IMR-90 (cell line): ENCODE measurements at regions not wholly inside any gene's neighbourhood (a gene's known extent, or its start where the extent isn't known, plus 50 kb on each side); places are given as distances from the start of the nearest gene placed in this dataset.

Source experiments
- ATAC-seq: fragments of 200-7000 bp; cut with Tn5 transposase; 2 replicates; pipeline ENCODE4 v1.9.1; 2020; ENCODE audit warnings: low read depth, mild to moderate bottlenecking, moderate library complexity
- BruUV-seq: library from RNA; stranded (reverse); fragments of 400-500 nt; replicated peaks from 2 replicates; lab custom pipeline; 2021; lab: Mats Ljungman, UMichigan
- CTCF ChIA-PET: fragments of 300-600 bp; formaldehyde crosslinking; extraction: SDS; loops from one replicate; lab custom pipeline; 2021; ENCODE audit warnings: antibody characterized with exemption; lab: Yijun Ruan, JAX
- POLR2A ChIA-PET: fragments of 300-600 bp; sonication (Branson Sonifier 250); formaldehyde crosslinking; loops from one replicate; lab custom pipeline; 2022; ENCODE audit warnings: antibody characterized with exemption; ENCODE audit not compliant: unreplicated experiment; lab: Charles Lee
- DNase-seq: peaks from one replicate; pipeline ENCODE4 v3.0.0; 2013
- H2AFZ ChIP-seq: replicated peaks from 2 replicates; pipeline ENCODE3; 2013; ENCODE audit warnings: low read length, mild to moderate bottlenecking; ENCODE audit not compliant: poor library complexity
- H2AK5ac ChIP-seq: 2 replicates; pipeline ENCODE4 v1.6.1; 2013; ENCODE audit warnings: low read depth, low read length, inconsistent platforms
- H2AK9ac ChIP-seq: replicated peaks from 2 replicates; pipeline ENCODE3; 2013; ENCODE audit warnings: mild to moderate bottlenecking, low read depth, low read length, moderate library complexity; ENCODE audit not compliant: poor library complexity
- H2BK120ac ChIP-seq: 2 replicates; pipeline ENCODE4 v1.6.1; 2013; ENCODE audit warnings: low read depth, low read length, inconsistent platforms
- H2BK15ac ChIP-seq: 3 replicates; pipeline ENCODE4 v1.6.1; 2013; ENCODE audit warnings: low read depth, low read length, inconsistent platforms
- H2BK20ac ChIP-seq: 2 replicates; pipeline ENCODE4 v1.6.1; 2013; ENCODE audit warnings: low read depth, mild to moderate bottlenecking, inconsistent platforms, low read length, moderate library complexity
- H2BK5ac ChIP-seq: 2 replicates; pipeline ENCODE4 v1.6.1; 2013; ENCODE audit warnings: mild to moderate bottlenecking, low read depth, low read length, inconsistent platforms; ENCODE audit not compliant: poor library complexity, severe bottlenecking
- H3K14ac ChIP-seq: replicated peaks from 2 replicates; pipeline ENCODE4 v1.6.1; 2013; ENCODE audit warnings: low read depth, low read length, inconsistent platforms
- H3K18ac ChIP-seq: 2 replicates; pipeline ENCODE4 v1.6.1; 2013; ENCODE audit warnings: low read depth, low read length, control low read depth
- H3K23ac ChIP-seq: 2 replicates; pipeline ENCODE4 v1.6.1; 2013; ENCODE audit warnings: low read depth, low read length, inconsistent platforms
- H3K27ac ChIP-seq: 2 replicates; pipeline ENCODE4 v1.5.1; 2013; ENCODE audit warnings: mild to moderate bottlenecking, control low read depth, low read length; ENCODE audit not compliant: insufficient read depth
- H3K27me3 ChIP-seq: 2 replicates; pipeline ENCODE4 v1.6.1; 2013; ENCODE audit warnings: low read length; ENCODE audit not compliant: control insufficient read depth, insufficient read depth
- H3K36me3 ChIP-seq: 2 replicates; pipeline ENCODE4 v1.6.1; 2013; ENCODE audit warnings: low read length, mixed read lengths; ENCODE audit not compliant: control insufficient read depth, insufficient read depth
- H3K4ac ChIP-seq: 2 replicates; pipeline ENCODE4 v1.6.1; 2013; ENCODE audit warnings: low read depth, low read length, inconsistent platforms
- H3K4me1 ChIP-seq: 2 replicates; pipeline ENCODE4 v1.6.1; 2013; ENCODE audit warnings: low read length, mixed read lengths; ENCODE audit not compliant: control insufficient read depth, insufficient read depth
- H3K4me2 ChIP-seq: 2 replicates; pipeline ENCODE4 v1.6.1; 2013; ENCODE audit warnings: low read depth, mild to moderate bottlenecking, control low read depth, low read length, moderate library complexity
- H3K4me3 ChIP-seq: 2 replicates; pipeline ENCODE4 v1.5.1; 2013; ENCODE audit warnings: low read depth, mild to moderate bottlenecking, control low read depth, low read length, moderate library complexity; ENCODE audit not compliant: insufficient read depth
- H3K56ac ChIP-seq: 2 replicates; pipeline ENCODE4 v1.6.1; 2013; ENCODE audit warnings: low read length, inconsistent platforms; ENCODE audit not compliant: insufficient read depth; ENCODE audit errors: extremely low read depth
- H3K79me1 ChIP-seq, 2 experiments: 2 replicates each; pipeline ENCODE4 v1.6.1; 2013; ENCODE audit warnings: low read length in 2 of 2, inconsistent platforms in 1 of 2, low read depth in 1 of 2
- H3K9ac ChIP-seq: 2 replicates; pipeline ENCODE4 v1.6.1; 2013; ENCODE audit warnings: low read depth, low read length, control low read depth
- H3K9me1 ChIP-seq: 2 replicates; pipeline ENCODE4 v1.6.1; 2013; ENCODE audit warnings: low read length, inconsistent platforms; ENCODE audit not compliant: insufficient read depth
- H3K9me3 ChIP-seq: 2 replicates; pipeline ENCODE4 v1.6.1; 2013; ENCODE audit warnings: low read length; ENCODE audit not compliant: control insufficient read depth, insufficient read depth
- H4K20me1 ChIP-seq: 2 replicates; pipeline ENCODE4 v1.6.1; 2013; ENCODE audit warnings: low read length, inconsistent platforms; ENCODE audit not compliant: insufficient read depth
- H4K5ac ChIP-seq: 2 replicates; pipeline ENCODE4 v1.6.1; 2013; ENCODE audit warnings: mild to moderate bottlenecking, low read depth, low read length, control low read depth
- H4K8ac ChIP-seq, 2 experiments: 2 replicates each; pipeline ENCODE4 v1.6.1; 2013; ENCODE audit warnings: low read depth in 2 of 2, low read length in 2 of 2, control low read depth in 1 of 2, inconsistent platforms in 1 of 2
- H4K91ac ChIP-seq: 2 replicates; pipeline ENCODE4 v1.6.1; 2013; ENCODE audit warnings: low read depth, low read length, inconsistent platforms; ENCODE audit not compliant: insufficient read depth
- BHLHE40 ChIP-seq: fragments of 150-350 bp; IDR thresholded peaks from 2 replicates; pipeline ENCODE4 v1.6.1; 2016; ENCODE audit warnings: mild to moderate bottlenecking, low read depth, low read length
- MAFK ChIP-seq: IDR thresholded peaks from 2 replicates; pipeline ENCODE4 v1.6.1; 2012; ENCODE audit warnings: low read depth, low read length, improper control_type of control experiment
- WGBS, 2 experiments: methylation state at CpG; one replicate each; pipeline versions ENCODE4 v1.1.5 to v1.1.7; 2013; ENCODE audit warnings: missing lambda C conversion rate in 2 of 2; ENCODE audit not compliant: insufficient read length in 1 of 2; ENCODE audit errors: extremely low coverage in 2 of 2; 5-methylcytosine and 5-hydroxymethylcytosine counted together
- dilution Hi-C: fragments of 300-500 bp; cut with HindIII; formaldehyde crosslinking; loops from one replicate; pipeline ENCODE4 v1.14.3; 2018; ENCODE audit warnings: low sequenced_read_pairs; ENCODE audit not compliant: unreplicated experiment
- in situ Hi-C: fragments of 300-500 bp; cut with MboI; formaldehyde crosslinking; loops from 3 replicates; pipeline ENCODE4 v1.14.3; 2019; ENCODE audit warnings: low sequenced_read_pairs, inconsistent platforms, mixed read lengths
- intact Hi-C: fragments of 100-400 bp; cut with micrococcal nuclease; formaldehyde crosslinking; loops from 2 replicates; pipeline ENCODE4 v1.10.0; 2022

- no CpG with 5 or more reads among the region's 1 CpG for WGBS, 2 experiments
- Histone ChIP-seq H3K4me2 (no peak overlapping the region), H4K91ac (no peak overlapping the region), H2BK120ac (no peak overlapping the region), H3K56ac (no peak overlapping the region), H3K9ac (no peak overlapping the region), H2BK20ac (no peak overlapping the region), H3K79me1 (no peaks in the 10 kb centered on the region), H3K4me3 (no peak overlapping the region), H3K18ac (no peak overlapping the region), H3K14ac (no peak overlapping the region), H3K27ac (no peak overlapping the region), H2BK5ac (no peak overlapping the region), H2AK9ac (no peak overlapping the region), H3K4ac (no peak overlapping the region), H3K4me1 (no peaks in the 10 kb centered on the region), H3K9me1 (no peaks in the 10 kb centered on the region), H2AFZ (no peak overlapping the region), H2BK15ac (no peak overlapping the region), H3K23ac (no peak overlapping the region), H3K36me3 (no peaks in the 10 kb centered on the region), H3K9me3 (no peaks in the 10 kb centered on the region), H4K20me1 (no peaks in the 10 kb centered on the region), H3K27me3 (no peaks in the 10 kb centered on the region), H4K8ac (no peak overlapping the region), H4K5ac (no peak overlapping the region), H2AK5ac (no peak overlapping the region)
- intact Hi-C loops: loop anchor here (5.0 kb wide), 1 partner anchor 170 kb away; no protein-coding TSS in a partner anchor
- dilution Hi-C loops: no loop called here
- no TSS peak for BruUV-seq
- in situ Hi-C loops: no loop called here
- POLR2A ChIA-PET: no interaction called here
- CTCF ChIA-PET: no interaction called here
- DNase-seq (no peak), ATAC-seq (no peak)
- peak; percentile 50; the same call in 1 of the 2 replicates for TF ChIP-seq MAFK
- TF ChIP-seq BHLHE40: no peak
These were observed 535.3 kb upstream of the SYT4 start for GRCh38 chr18:43812627-43813026.
